Stimulated activated CD8-positive, alpha-beta memory T cell treated with anti-CD3 and anti-CD28 coated beads, Interleukin-15, amount 100 ng/mL, for 48 hours (primary cell): ENCODE measurements at regions not wholly inside any gene's neighbourhood (a gene's known extent, or its start where the extent isn't known, plus 50 kb on each side); places are given as distances from the start of the nearest gene placed in this dataset.
"Not testable (repeated sequence)": the region's sequence is repeated elsewhere in the genome, so short reads cannot be mapped to it uniquely, and the experiment has no call there.

ENCODE experiments used
- DNase-seq, 2 donors: peaks; one replicate each; pipeline ENCODE4 v3.0.0-alpha.2; 2020; ENCODE audit warnings: low read depth in 2 of 2

- DNase-seq: no peak
Measured at GRCh38 chr7:119861385-119861784, 411.6 kb upstream of the KCND2 start.

DNA sequence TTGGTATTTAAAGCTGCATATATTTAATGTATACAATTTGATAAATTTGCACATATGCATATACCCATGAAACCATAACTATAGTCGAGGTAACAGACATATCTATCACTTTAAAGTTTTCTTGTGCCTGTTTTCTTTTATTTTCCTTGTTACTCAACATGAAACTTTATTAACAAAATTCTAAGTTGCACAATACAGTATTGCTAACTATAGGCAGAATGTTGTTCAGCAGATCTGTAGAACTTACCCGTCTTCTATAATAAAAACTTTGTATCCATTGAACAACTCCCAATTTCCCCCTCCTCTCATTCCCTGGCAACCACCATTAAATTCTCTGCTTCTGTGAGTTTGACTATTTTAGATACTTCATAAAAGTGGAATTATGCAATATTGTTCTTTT is 404.6 kb upstream of the KCND2 start:
- no peak for DNase-seq

- no peak for DNase-seq
Measured at GRCh38 chr7:119879835-119880234, 393.1 kb upstream of the KCND2 start.

- no peak for DNase-seq
Measured at GRCh38 chr7:119886007-119886406, 387.0 kb upstream of the KCND2 start.

- not testable (repeated sequence) for DNase-seq
Measured at GRCh38 chr7:119886525-119886924, 386.4 kb upstream of the KCND2 start.

- no peak for DNase-seq
Measured at GRCh38 chr7:119888251-119888650, 384.7 kb upstream of the KCND2 start.

DNA sequence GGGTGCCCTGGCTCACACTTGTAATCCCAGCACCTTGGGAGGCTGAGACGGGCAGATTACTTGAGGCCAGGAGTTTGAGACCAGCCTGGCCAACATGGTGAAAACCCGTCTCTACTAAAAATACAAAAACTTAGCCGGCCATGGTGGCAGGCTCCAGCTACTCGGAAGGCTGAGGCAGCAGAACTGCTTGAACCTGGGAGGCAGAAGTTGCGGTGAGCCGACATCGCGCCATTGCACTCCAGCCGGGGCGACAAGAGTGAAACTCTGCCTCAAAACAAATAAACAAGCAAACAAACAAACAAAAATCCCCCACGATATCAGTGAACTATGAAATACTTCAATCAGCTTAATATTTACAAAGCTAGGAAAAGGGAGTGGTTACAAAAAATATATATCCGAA is 382.3 kb upstream of the KCND2 start:
- DNase-seq: no peak

- DNase-seq: no peak
Measured at GRCh38 chr7:119895320-119895719, 377.7 kb upstream of the KCND2 start.

DNA sequence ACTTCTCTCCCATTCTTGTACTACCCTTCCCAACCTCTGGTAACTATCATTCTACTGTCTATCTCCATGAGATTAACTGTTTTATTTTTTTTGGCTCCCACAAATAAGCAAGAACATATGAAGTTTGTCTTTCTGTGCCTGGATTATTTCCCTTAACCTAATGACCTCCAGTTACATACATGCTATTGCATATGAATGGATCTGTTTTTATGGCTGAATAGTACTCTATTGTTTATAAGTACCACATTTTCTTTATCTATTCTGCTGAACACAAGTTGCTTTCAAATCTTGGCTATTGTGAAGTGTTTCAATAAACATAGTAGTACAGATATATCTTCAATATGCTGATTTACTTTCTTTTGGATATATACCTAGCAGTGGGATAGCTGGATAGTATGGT is 376.6 kb upstream of the KCND2 start:
- DNase-seq: no peak

DNA sequence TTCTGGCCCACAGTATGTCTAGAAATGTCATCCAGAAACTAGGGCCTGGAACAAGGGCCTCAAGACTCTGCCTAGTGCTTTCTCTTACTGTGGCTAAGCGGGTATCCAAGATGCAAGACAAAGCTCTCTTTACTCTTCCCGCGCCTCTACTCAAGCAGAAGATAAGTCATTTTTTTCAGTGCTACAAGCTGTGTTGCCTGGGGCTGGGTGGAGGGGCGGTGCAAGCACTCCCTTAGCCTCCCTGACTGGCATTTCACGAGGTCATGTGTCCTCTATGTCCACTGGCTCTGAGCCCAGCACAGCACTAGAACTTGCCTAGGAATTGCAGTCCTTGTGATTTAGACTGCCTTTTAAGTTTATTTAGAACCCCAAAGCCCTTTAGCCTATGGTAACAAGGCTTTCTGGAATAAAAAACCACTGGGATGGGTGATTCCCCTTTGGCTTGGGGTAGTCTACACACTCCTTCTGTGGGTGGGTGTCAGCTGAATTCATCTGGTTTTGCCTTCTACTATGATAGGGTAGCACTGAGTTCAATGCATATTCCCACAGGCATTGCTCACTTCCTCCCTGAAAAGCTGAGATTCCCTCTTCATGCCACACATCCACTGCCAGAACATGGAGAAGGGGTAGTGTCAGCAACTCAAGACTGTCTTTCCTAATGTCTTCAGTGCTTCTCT is 371.8 kb upstream of the KCND2 start:
- no peak for DNase-seq

GRCh38 chr7:119903085-119903484 is 369.9 kb upstream of the KCND2 start:
- DNase-seq: no peak

GRCh38 chr7:119905495-119905894 is 367.5 kb upstream of the KCND2 start:
- no peak for DNase-seq

GRCh38 chr7:119908948-119909347 is 364.0 kb upstream of the KCND2 start:
- DNase-seq: no peak

DNA sequence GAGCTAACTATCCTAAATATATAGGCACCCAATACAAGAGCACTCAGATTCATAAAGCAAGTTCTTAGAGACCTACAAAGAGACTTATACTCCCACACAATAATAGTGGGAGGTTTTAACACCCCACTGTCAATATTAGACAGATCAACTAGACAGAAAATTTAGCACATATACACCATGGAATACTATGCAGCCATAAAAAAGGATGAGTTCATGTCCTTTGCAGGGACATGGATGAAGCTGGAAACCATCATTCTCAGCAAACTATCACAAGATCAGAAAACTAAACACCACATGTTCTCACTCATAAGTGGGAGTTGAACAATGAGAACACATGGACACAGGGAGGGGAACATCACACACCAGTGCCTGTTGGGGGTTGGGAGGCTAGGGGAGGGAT is 358.9 kb upstream of the KCND2 start:
- DNase-seq: not testable (repeated sequence)

DNA sequence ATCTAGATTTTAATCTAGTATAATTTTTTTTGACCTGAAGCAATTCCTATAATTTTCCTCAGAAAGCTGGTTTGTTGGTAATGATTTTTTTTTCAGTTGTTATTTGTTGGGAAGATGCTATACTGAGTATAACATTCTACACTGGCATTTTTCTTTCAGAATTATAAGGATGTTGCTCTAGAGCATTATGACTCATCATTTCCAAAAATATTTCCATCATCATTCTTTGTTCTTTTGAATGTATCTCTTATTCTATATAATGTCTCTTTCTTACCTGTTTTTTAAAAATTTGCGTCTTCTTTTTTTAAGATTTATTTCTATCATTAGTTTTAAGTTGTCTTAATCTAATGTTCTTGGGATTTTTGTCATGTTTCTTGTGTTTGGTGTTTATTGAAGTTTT is 356.5 kb upstream of the KCND2 start:
- DNase-seq: no peak

DNA sequence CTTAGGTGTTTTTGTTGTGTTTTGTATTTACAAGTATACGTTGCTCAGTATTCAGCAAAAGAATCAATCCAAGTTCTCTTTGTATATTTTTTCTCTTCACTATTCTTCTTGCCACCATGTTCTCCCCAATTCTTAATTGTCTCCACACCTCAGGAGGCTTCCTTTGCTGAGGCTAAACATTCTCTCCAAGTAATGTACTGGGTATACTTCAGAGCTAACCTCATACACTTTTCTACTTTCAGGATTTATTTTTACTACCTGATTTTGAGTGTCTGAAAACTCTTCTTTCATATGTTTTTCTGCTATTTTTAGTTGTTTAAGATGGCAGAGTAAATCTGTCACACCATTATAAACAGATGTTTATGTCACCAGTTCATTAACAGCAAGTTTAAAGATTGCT is 354.8 kb upstream of the KCND2 start:
- no peak for DNase-seq

GRCh38 chr7:119919986-119920385 is 353.0 kb upstream of the KCND2 start:
- no peak for DNase-seq

DNA sequence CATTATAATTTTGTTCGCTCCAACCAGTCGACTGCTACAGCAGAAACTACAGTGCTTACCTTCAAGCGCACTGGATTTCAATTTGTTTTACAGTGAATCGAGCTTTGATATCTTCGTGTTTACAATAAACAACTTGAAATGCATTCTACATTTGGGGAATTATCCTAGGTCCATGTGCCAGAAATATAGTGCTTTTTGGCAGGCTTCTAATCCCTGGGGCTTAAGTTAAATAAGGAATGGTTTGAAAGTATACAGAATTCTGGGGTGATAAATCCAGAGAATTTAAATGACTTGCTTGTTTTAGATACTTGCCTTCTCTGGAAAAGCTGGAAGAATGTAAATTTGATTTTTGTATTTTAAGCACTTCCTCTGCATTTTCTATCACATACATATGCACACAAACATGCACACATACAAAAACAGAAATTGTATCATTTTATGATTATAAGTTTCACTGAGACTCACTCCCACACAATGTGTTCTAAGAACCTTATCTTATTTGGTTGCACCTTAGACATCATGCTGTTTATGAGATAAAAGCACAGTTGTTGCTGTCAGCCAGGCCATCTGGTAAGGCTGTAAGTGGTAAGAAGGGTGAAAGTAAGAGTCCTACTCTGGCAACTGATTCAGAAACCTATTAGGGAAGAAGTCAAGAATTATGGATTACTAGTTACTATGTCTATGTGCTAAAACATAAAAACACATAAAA is 347.2 kb upstream of the KCND2 start:
- DNase-seq: no peak

DNA sequence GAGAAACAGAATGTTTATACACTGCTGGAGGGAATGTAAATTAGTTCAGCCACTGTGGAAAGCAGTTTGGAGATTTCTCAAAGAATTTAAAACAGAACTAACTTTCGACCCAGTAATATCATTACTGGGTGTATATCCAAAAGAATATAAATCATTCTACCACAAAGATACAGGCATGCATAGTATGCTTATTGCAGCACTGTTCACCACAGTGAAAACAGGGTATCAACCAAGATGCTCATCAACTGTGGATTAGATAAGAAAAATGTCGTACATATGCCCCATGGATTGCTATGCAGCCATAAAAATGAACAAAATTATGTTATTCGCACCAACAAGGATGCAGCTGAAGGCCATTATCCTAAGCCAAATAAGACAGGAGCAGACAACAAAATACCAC is 343.1 kb upstream of the KCND2 start:
- no peak for DNase-seq

DNA sequence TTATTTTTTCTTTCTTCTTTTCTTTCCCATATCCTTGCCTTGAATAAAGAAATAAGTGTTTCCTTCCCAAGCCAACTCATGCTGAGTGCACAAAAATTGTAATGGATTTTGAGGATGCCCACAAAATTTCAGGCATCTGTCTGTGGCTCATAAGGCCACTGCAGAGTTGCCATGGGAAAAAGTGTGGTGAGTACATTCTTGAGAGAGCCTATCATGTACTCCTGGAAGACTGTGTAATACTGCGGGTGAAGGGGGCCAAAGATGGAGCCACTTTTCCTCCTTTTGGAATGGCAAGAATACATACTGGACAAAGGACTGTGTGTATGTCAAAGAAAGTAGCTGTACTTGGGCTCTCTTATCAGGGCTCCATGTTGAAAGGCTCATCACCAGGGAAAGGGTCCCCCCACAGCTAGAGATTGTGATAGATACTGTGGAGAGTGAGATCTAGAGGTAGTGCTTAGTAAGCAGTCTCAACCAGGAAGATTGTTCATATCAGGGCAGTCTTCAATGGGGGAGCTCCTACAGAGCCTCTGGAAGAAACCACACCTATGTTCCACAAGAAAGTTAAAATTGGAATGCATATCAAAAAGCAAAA is 341.6 kb upstream of the KCND2 start:
- no peak for DNase-seq

DNA sequence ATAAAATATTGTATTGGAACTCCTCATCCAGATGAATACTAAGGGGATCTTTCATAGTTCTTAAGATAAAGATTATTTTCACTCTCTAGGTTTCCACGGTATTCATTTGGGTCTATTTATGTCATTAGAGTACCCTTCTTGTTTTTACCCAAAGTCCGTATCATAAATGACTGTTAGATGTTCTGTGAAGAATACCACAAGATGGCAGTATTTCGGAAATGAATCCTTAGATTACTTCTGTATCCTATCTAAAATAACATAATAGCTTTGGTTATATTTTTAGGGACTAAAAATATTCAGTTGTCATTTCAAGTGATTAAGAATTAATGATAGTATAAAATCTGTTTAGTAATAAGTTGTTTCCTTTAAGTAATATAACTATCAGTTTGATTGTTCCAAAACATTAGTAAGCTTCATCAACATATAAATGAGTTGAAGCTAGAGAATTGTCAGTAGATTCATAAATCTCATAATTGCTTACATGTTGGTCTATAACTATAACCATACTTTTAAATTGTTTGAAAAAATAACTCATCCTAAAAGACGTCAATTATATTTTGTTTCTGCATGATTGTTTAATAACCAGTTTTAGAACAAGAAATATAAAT is 337.5 kb upstream of the KCND2 start:
- DNase-seq: no peak

- no peak for DNase-seq
Measured at GRCh38 chr7:119936836-119937235, 336.1 kb upstream of the KCND2 start.

GRCh38 chr7:119937745-119938144 is 335.2 kb upstream of the KCND2 start:
- no peak for DNase-seq
